MM.1S (cell line): ENCODE measurements at regions not wholly inside any gene's neighbourhood (a gene's known extent, or its start where the extent isn't known, plus 50 kb on each side); places are given as distances from the start of the nearest gene placed in this dataset.

Experiments
- CTCF ChIP-seq: fragments of 300-600 bp; sonication (generic); IDR thresholded peaks from 2 replicates; pipeline ENCODE4 v1.5.1; 2016; ENCODE audit warnings: antibody characterized with exemption, low read length, mixed read lengths
- EZH2 ChIP-seq: fragments of 300-600 bp; sonication (generic); optimal IDR thresholded peaks from 2 replicates; pipeline ENCODE3; 2017; ENCODE audit warnings: low read depth, mild to moderate bottlenecking, antibody characterized with exemption, low read length, mixed read lengths

DNA sequence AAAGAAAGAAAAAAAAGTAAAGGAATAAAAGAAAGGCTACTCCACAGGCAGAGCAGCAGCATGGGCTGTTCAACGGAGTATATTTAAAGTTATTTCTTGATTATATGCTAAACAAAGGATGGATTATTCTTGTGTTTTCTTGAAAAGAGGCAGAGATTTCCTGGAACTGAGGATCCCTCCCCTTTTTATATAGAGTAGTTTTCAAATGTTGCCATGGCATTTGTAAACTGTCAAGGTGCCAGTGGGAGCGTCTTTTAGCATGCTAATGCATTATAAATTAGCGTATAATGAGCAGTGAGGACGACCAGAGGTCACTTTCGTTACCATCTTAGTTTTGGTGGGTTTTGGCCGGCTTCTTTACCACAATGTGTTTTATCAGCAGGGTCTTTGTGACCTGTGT is 383.0 kb downstream of the PCNX1 start:
- TF ChIP-seq CTCF = no peak
- no peak for TF ChIP-seq EZH2
